PC-3 (cell line): ENCODE measurements at regions not wholly inside any gene's neighbourhood (a gene's known extent, or its start where the extent isn't known, plus 50 kb on each side); places are given as distances from the start of the nearest gene placed in this dataset.

ENCODE experiments used
- ATAC-seq: fragments of 200-7000 bp; cut with Tn5 transposase; 2 replicates; pipeline ENCODE4 v1.9.1; 2020; ENCODE audit warnings: mild to moderate bottlenecking, moderate library complexity
- BruUV-seq: library from RNA; stranded (reverse); fragments of 400-500 nt; replicated peaks from 2 replicates; lab custom pipeline; 2021; lab: Mats Ljungman, UMichigan
- CTCF ChIA-PET: fragments of 300-600 bp; sonication (Branson Sonifier 250); formaldehyde crosslinking; loops from one replicate; lab custom pipeline; 2022; ENCODE audit warnings: antibody characterized with exemption; lab: Charles Lee
- POLR2A ChIA-PET: fragments of 300-600 bp; sonication (Branson Sonifier 250); formaldehyde crosslinking; loops from one replicate; lab custom pipeline; 2022; ENCODE audit warnings: antibody characterized with exemption; ENCODE audit not compliant: unreplicated experiment; lab: Charles Lee
- DNase-seq: peaks from one replicate; pipeline ENCODE4 v3.0.0-alpha.2; 2015
- H2AFZ ChIP-seq: fragments of 300-600 bp; sonication (generic); 2 replicates; pipeline ENCODE4 v1.6.0; 2016; ENCODE audit warnings: antibody characterized with exemption, low read length
- H3F3A ChIP-seq: fragments of 300-600 bp; sonication (generic); one replicate; pipeline ENCODE4 v1.6.0; 2017; ENCODE audit warnings: antibody characterized with exemption, low read length, control low read depth, mild to moderate bottlenecking; ENCODE audit not compliant: unreplicated experiment
- H3K27ac ChIP-seq: fragments of 300-600 bp; sonication (generic); 2 replicates; pipeline ENCODE4 v1.5.1; 2016; ENCODE audit warnings: mild to moderate bottlenecking, low read length
- H3K27me3 ChIP-seq: fragments of 300-600 bp; sonication (generic); 2 replicates; pipeline ENCODE4 v1.6.1; 2016; ENCODE audit warnings: low read length, mixed read lengths
- H3K36me3 ChIP-seq: fragments of 300-600 bp; sonication (generic); 2 replicates; pipeline ENCODE4 v1.6.1; 2016; ENCODE audit warnings: low read depth, mixed run types, low read length, mixed read lengths
- H3K4me1 ChIP-seq: fragments of 300-600 bp; sonication (generic); 2 replicates; pipeline ENCODE4 v1.5.1; 2016; ENCODE audit warnings: low read length; ENCODE audit not compliant: insufficient read depth
- H3K4me2 ChIP-seq: fragments of 300-600 bp; sonication (generic); 2 replicates; pipeline ENCODE4 v1.6.0; 2016; ENCODE audit warnings: low read length
- H3K4me3 ChIP-seq: fragments of 300-600 bp; sonication (generic); 2 replicates; pipeline ENCODE4 v1.5.1; 2016; ENCODE audit warnings: mild to moderate bottlenecking, low read length, mixed read lengths
- H3K79me2 ChIP-seq: fragments of 300-600 bp; sonication (generic); 2 replicates; pipeline ENCODE4 v1.6.1; 2017; ENCODE audit warnings: low read length, mixed read lengths
- H3K9ac ChIP-seq: fragments of 300-600 bp; sonication (generic); 2 replicates; pipeline ENCODE4 v1.6.0; 2016; ENCODE audit warnings: mild to moderate bottlenecking, low read length
- H3K9me2 ChIP-seq: fragments of 300-600 bp; sonication (generic); replicated peaks from 2 replicates; pipeline ENCODE4 v1.6.1; 2016; ENCODE audit warnings: mixed run types, low read length, mixed read lengths
- H3K9me3 ChIP-seq: fragments of 300-600 bp; sonication (generic); 2 replicates; pipeline ENCODE4 v1.6.1; 2016; ENCODE audit warnings: low read length, mixed read lengths
- H4K20me1 ChIP-seq: fragments of 300-600 bp; sonication (generic); 2 replicates; pipeline ENCODE4 v1.6.1; 2016; ENCODE audit warnings: low read length, mixed read lengths
- EZH2 ChIP-seq: fragments of 300-600 bp; sonication (generic); IDR thresholded peaks from one replicate; pipeline ENCODE4 v1.6.1; 2017; ENCODE audit warnings: antibody characterized with exemption, mild to moderate bottlenecking, low read length; ENCODE audit not compliant: unreplicated experiment
- EZH2phosphoT487 ChIP-seq: fragments of 300-600 bp; sonication (generic); IDR thresholded peaks from 2 replicates; pipeline ENCODE4 v1.6.1; 2018; ENCODE audit warnings: mild to moderate bottlenecking, antibody characterized with exemption, low read length, borderline replicate concordance
- intact Hi-C: fragments of 100-400 bp; cut with micrococcal nuclease; formaldehyde crosslinking; loops from 2 replicates; pipeline ENCODE4 v1.9.0; 2023
- TF ChIP-seq, protein P1 (sequence below): fragments of 300-600 bp; sonication (generic); conservative IDR thresholded peaks from 2 replicates; pipeline ENCODE4 v1.5.1; 2017; ENCODE audit warnings: antibody characterized with exemption, low read depth, mild to moderate bottlenecking, low read length

DNA sequence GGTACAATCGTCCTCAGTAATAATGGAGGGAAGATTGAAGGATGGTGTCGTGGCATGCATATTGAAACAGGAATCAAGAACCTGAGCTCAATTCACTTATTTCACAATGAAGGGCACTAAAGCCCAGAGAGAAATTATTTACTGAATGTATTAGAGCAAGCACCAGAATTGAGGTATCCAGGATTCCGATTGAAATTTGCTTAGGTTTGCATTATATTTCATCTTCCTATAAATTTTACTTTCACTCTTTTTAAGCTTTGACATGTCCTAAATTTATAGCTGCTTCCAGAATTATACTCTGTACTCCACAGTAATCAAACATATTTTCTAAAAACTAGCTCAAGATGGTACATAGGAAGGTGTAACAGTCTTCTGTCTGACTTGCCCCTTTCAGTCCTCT, 454.9 kb upstream of the HTR2A start:
- Histone ChIP-seq H3K9me3 (no peaks in the 10 kb centered on the region), H3K4me2 (no peak overlapping the region), H3K79me2 (no peaks in the 10 kb centered on the region), H3K9ac (no peak overlapping the region), H3K4me1 (no peaks in the 10 kb centered on the region), H3K27ac (no peak overlapping the region), H4K20me1 (no peaks in the 10 kb centered on the region), H3K27me3 (no peaks in the 10 kb centered on the region), H3K4me3 (no peak overlapping the region), H3K36me3 (no peaks in the 10 kb centered on the region), H3F3A (no peaks in the 10 kb centered on the region), H3K9me2 (no peaks in the 10 kb centered on the region), H2AFZ (no peak overlapping the region)
- ATAC-seq (no peak), DNase-seq (no peak)
- no TSS peak for BruUV-seq
- CTCF ChIA-PET = no interaction called here
- no peak for TF ChIP-seq EZH2phosphoT487
- POLR2A ChIA-PET = no interaction called here
- intact Hi-C loops = no loop called here

DNA sequence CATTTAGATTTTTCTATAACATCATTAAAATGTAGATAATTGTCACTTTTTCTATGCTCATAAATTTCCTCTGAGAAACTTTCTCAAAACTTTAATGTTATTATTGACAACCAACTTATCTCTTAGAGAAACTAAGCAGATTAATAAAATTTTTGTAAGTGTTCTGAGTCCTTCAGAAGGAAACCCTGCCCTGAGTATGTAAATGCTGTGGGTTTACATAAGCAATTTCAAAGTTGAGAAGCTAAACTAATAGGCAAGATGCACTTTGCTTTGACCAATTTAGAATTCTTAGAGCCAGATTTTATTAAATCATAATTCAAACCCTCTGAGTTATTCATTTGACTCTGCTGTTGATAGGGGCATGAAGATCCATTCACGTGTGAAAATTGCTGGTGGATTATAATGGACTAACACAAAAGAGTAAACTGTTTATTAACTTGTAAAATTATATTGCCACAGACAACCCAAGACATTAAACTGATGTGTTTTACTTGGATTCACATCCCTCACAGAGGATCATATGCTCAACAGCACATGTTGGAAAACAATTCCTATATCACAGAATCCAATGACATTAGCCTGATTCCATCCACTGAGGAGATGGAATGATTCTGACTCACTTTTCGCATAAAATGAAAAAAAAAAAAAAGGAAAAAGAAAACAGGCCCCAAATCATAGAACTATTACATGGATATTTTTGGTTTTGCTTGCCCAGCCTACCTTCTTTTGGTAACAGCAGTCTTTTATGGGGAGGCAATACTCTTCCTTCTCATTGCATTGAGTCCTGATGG, 453.7 kb upstream of the HTR2A start:
- no peaks in the 10 kb centered on the region for H3K79me2 ChIP-seq
- ATAC-seq (no peak), DNase-seq (no peak)
- no peaks in the 10 kb centered on the region for H4K20me1 ChIP-seq
- ChIA-PET POLR2A (no interaction called here), CTCF (interaction anchor here (0.7 kb wide), 1 partner anchor 70 kb away, joined by 4 read pairs; no protein-coding TSS in a partner anchor)
- H3K4me3 ChIP-seq = no peak overlapping the region
- no peak overlapping the region for H3K9ac ChIP-seq
- no peaks in the 10 kb centered on the region for H3K9me2 ChIP-seq
- no peaks in the 10 kb centered on the region for H3F3A ChIP-seq
- no peaks in the 10 kb centered on the region for H3K36me3 ChIP-seq
- H2AFZ ChIP-seq = no peak overlapping the region
- no peaks in the 10 kb centered on the region for H3K4me1 ChIP-seq
- no peak overlapping the region for H3K27ac ChIP-seq
- intact Hi-C loops = no loop called here
- no peak overlapping the region for H3K4me2 ChIP-seq
- TF ChIP-seq EZH2phosphoT487 = no peak
- no peak for TF ChIP-seq EZH2
- TF ChIP-seq, protein P1, sequence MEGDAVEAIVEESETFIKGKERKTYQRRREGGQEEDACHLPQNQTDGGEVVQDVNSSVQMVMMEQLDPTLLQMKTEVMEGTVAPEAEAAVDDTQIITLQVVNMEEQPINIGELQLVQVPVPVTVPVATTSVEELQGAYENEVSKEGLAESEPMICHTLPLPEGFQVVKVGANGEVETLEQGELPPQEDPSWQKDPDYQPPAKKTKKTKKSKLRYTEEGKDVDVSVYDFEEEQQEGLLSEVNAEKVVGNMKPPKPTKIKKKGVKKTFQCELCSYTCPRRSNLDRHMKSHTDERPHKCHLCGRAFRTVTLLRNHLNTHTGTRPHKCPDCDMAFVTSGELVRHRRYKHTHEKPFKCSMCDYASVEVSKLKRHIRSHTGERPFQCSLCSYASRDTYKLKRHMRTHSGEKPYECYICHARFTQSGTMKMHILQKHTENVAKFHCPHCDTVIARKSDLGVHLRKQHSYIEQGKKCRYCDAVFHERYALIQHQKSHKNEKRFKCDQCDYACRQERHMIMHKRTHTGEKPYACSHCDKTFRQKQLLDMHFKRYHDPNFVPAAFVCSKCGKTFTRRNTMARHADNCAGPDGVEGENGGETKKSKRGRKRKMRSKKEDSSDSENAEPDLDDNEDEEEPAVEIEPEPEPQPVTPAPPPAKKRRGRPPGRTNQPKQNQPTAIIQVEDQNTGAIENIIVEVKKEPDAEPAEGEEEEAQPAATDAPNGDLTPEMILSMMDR = no peak
- no peaks in the 10 kb centered on the region for H3K27me3 ChIP-seq
- H3K9me3 ChIP-seq = no peaks in the 10 kb centered on the region
- no TSS peak for BruUV-seq

DNA sequence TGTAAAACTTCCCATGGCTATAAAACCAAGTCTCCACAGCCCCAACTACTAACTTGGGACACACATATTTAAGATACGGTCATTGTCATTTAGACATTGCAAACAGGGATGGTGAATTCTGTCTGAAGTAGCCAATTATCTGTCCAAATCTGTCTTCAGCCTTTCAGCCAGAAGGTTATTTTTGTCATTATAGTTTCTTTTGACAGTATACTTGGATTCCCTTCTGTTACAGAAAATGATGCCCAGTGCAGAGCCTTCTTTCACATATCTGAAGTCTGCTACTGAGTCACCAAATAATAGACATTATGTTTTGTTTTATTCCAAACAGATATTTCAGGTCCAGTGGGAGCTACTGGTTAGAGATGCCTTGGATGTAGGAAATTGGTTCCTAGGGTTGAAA, 452.4 kb upstream of the HTR2A start:
- H3K79me2 ChIP-seq = no peaks in the 10 kb centered on the region
- H3K27ac ChIP-seq = no peak overlapping the region
- no peak for ATAC-seq
- no peak overlapping the region for H3K9ac ChIP-seq
- no peak overlapping the region for H3K4me2 ChIP-seq
- no peaks in the 10 kb centered on the region for H3F3A ChIP-seq
- H4K20me1 ChIP-seq = no peaks in the 10 kb centered on the region
- no peak overlapping the region for H2AFZ ChIP-seq
- BruUV-seq = no TSS peak
- H3K9me2 ChIP-seq = no peaks in the 10 kb centered on the region
- CTCF ChIA-PET = no interaction called here
- intact Hi-C loops = no loop called here
- POLR2A ChIA-PET = no interaction called here
- no peaks in the 10 kb centered on the region for H3K36me3 ChIP-seq
- no peak for DNase-seq
- no peaks in the 10 kb centered on the region for H3K4me1 ChIP-seq
- H3K4me3 ChIP-seq = no peak overlapping the region
- H3K27me3 ChIP-seq = no peaks in the 10 kb centered on the region
- TF ChIP-seq, protein P1 = no peak
- no peak for TF ChIP-seq EZH2
- no peak for TF ChIP-seq EZH2phosphoT487
- no peaks in the 10 kb centered on the region for H3K9me3 ChIP-seq
